ENCODE measurements at regions not wholly inside any gene's neighbourhood (a gene's known extent, or its start where the extent isn't known, plus 50 kb on each side); places are given as distances from the start of the nearest gene placed in this dataset.

- Mint-ChIP-seq H3K27me3 (ENCODE audit: low read depth) (no peaks in the 10 kb centered on the region), H3K4me1 (no peaks in the 10 kb centered on the region), H3K4me3 (no peak overlapping the region), H3K36me3 (ENCODE audit: low read depth) (no peaks in the 10 kb centered on the region), H3K27ac (no peak overlapping the region), H3K9me3 (peaks cover 4% of the 10 kb centered on the region)
- TF ChIP-seq CTCF (IDR thresholded peaks at IDR 0.05; ENCODE audit: unreplicated experiment in 3 of 3): no peak
These were observed 316.2 kb upstream of the SMARCA2 start for GRCh38 chr9:1698991-1699390.

GRCh38 chr9:1701113-1701512 lies 314.0 kb upstream of the SMARCA2 start:
- Mint-ChIP-seq H3K9me3 (peaks cover 4% of the 10 kb centered on the region), H3K4me3 (no peak overlapping the region), H3K27ac (no peak overlapping the region), H3K36me3 (ENCODE audit: low read depth) (no peaks in the 10 kb centered on the region), H3K27me3 (ENCODE audit: low read depth) (no peaks in the 10 kb centered on the region), H3K4me1 (no peaks in the 10 kb centered on the region)
- TF ChIP-seq CTCF (IDR thresholded peaks at IDR 0.05; ENCODE audit: unreplicated experiment in 3 of 3): no peak

GRCh38 chr9:1702701-1703100 lies 312.4 kb upstream of the SMARCA2 start:
- no peaks in the 10 kb centered on the region for H3K27me3 Mint-ChIP-seq (ENCODE audit: low read depth)
- peaks cover 7% of the 10 kb centered on the region for H3K4me1 Mint-ChIP-seq
- no peaks in the 10 kb centered on the region for H3K36me3 Mint-ChIP-seq (ENCODE audit: low read depth)

GRCh38 chr9:1707291-1707690 lies 307.9 kb upstream of the SMARCA2 start:
- no peaks in the 10 kb centered on the region for H3K27me3 Mint-ChIP-seq (ENCODE audit: low read depth)
- H3K4me3 Mint-ChIP-seq: no peak overlapping the region
- no peaks in the 10 kb centered on the region for H3K36me3 Mint-ChIP-seq (ENCODE audit: low read depth)
- H3K9me3 Mint-ChIP-seq: no peaks in the 10 kb centered on the region
- no peak for TF ChIP-seq CTCF (IDR thresholded peaks at IDR 0.05; ENCODE audit: unreplicated experiment in 3 of 3)
- H3K27ac Mint-ChIP-seq: peak overlapping the region; percentile 35 to 41 (median 38)
- H3K4me1 Mint-ChIP-seq: peaks cover 15% of the 10 kb centered on the region

More at GRCh38 chr9:1702701-1703100, 312.4 kb upstream of the SMARCA2 start:
- Mint-ChIP-seq H3K27ac (no peak overlapping the region), H3K4me3 (no peak overlapping the region), H3K9me3 (peaks cover 4% of the 10 kb centered on the region)
- TF ChIP-seq CTCF (IDR thresholded peaks at IDR 0.05; ENCODE audit: unreplicated experiment in 3 of 3): no peak

GRCh38 chr9:1708219-1708618 lies 306.9 kb upstream of the SMARCA2 start:
- H3K9me3 Mint-ChIP-seq: no peaks in the 10 kb centered on the region
- TF ChIP-seq CTCF (IDR thresholded peaks at IDR 0.05; ENCODE audit: unreplicated experiment in 3 of 3): no peak
- H3K27ac Mint-ChIP-seq: peak overlapping the region in 2 of 3 experiments; percentile 18 to 41
- H3K27me3 Mint-ChIP-seq (ENCODE audit: low read depth): no peaks in the 10 kb centered on the region
- no peak overlapping the region for H3K4me3 Mint-ChIP-seq
- H3K36me3 Mint-ChIP-seq (ENCODE audit: low read depth): no peaks in the 10 kb centered on the region
- H3K4me1 Mint-ChIP-seq: peaks cover 15% of the 10 kb centered on the region

- Mint-ChIP-seq H3K9me3 (no peaks in the 10 kb centered on the region), H3K4me3 (no peak overlapping the region), H3K27ac (no peak overlapping the region), H3K4me1 (peaks cover 15% of the 10 kb centered on the region), H3K36me3 (ENCODE audit: low read depth) (no peaks in the 10 kb centered on the region), H3K27me3 (ENCODE audit: low read depth) (no peaks in the 10 kb centered on the region)
- TF ChIP-seq CTCF (IDR thresholded peaks at IDR 0.05; ENCODE audit: unreplicated experiment in 3 of 3): no peak
These were observed 305.8 kb upstream of the SMARCA2 start for GRCh38 chr9:1709347-1709746.

All from nephron (organoid).